ENCODE measurements at regions not wholly inside any gene's neighbourhood (a gene's known extent, or its start where the extent isn't known, plus 50 kb on each side); places are given as distances from the start of the nearest gene placed in this dataset.
A peak's percentile ranks its signal among the peaks of the same experiment; 100 is the strongest.

DNA sequence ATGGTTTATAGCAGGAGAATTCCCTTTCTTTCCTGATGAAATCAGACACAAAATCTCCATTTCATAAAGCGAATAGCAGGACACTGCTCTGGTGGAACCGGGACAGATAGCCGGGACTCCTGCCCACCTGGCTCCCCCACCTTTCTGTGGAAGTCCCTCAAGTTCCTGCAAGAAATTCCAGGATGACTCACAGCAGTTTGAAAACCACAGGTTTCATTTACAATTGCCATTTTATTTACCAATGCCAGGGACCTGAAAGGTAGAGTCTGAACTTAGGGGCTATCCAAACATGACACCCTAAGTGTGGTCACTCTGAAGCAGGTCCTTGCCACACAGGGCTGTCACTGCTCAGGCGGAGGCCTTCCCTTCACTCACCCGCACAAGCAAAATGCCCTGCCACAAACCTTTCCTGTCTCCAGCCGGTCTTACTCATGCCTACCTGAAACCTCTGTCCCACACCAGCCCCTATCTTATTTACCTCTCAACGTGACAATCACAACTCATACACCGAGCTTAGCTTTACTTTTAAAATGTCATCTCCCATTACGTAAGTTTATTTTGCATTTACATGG lies 63.3 kb upstream of the TAF1L start:
- DNase-seq = no peak

DNA sequence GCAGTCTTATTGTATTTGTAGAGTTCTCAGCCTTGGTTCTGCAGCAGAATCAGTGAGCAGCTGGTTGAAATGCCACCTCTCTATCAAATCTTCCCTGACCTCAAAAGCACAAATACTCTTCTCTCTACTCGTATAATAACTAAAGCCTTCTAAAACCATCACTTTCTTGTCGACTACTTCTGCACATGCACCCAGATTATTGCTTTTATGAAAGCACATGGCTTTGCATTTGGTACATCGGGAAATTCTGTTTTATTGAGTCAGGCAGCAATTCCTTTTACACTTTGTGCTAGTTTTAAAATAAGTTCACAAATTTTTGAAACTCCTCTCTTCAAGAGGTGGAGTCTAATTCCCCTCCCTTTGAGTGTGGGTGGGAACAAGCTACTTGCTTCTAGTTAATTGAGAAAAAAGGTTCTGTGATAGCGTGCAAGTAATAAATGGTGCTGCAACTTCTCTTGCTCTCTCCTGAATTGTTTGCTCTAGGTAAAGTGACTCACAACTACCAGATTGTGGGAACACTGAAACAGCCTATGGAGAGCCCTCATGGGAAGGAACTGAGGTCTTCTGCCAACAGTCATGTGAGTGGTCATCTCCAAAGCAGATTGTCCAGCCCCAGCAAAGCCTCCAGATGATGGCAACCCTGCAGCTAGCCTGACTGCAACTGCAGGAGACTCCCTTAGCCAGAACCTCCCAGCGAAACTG lies 66.0 kb upstream of the TAF1L start:
- DNase-seq = no peak

DNA sequence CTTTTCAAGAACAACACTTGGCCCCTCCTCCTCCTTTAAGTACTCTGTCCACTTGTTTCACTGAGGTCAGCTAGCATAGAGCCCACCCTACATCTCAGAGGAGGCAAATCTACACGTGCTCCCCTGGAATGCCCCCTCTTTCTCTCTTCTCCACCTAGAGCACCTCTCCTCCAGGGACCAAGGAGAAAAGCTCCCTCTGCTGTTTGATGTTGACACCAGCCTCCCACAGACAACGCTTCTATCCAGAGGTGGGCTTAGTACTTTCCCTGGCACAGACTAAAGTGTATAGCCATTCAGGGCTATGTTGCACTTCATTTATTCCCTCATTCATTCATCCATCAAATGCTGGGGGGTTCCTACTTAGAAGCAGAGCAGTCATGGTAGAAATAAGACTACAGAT lies 68.2 kb upstream of the TAF1L start:
- no peak for DNase-seq

DNA sequence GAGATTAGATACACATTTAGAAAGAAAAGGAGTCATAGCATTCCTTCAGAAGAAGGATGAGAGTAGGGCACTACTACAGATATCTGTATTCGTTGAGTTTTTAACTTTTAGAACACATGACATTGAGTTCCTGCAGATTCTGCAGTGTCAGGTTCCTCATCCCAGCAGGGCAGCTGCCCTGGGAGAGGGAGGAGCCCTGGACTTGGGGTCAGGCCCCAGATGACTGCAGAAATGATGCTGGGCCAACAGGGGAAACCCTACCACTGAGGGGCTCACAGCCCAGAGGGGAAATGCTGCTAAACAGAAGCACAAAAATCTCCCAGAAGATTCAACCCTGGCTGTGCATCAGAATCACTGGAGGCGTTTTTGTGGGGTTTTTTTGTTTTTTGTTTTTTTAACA lies 68.9 kb upstream of the TAF1L start:
- DNase-seq = no peak

DNA sequence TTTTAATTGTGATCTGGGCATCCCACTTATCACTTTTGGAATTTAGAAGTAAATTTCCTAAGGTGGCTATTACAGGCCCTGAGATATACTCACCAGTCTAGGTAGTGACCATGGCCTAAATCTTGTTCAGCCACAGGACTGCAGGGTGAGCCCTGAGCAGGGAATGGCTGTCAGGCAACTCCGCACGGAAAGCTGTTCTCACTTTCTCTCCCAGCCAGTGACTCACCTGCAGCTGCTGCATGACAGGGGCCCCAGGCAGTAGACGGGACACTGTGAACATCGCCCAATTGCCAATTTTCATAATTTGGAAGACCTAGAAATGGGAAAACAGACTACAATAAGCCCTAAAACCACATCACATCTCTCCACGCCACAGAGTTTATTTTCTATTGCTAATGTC lies 69.6 kb upstream of the TAF1L start:
- no peak for DNase-seq

DNA sequence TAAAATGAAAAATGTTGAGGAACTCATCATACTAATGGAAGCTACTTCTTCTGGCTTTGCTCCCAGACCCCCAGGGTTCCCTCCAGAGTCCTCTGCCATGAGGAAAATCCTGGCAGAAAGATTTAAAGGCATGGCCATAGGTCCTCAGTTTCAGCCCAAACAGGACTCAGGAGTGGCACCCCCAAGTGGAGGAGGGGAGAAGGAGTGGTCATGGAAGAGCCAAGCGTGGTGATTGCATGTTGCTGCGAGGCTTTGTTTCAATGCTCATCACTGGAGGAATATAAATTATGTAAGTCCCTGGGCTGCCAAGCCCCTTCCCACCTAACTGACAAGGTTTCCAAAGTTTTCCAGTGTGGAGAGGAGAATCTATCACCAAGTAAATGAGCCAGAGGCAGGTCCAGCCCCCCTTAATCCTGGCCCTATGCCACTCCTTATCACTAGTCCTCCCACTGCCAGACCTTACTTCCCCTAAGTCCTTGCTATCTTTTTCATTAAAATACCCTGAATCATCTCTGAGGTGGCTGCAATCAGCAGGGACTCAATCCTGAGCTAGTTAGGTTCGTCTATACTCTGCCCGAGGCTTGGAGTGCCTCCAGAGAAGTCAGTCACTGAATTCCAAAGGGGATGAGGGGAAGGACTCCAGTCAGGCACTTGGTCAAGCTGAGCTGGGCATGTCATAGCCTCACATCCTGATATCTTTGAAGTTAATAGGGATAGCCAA lies 70.7 kb upstream of the TAF1L start:
- no peak for DNase-seq

DNA sequence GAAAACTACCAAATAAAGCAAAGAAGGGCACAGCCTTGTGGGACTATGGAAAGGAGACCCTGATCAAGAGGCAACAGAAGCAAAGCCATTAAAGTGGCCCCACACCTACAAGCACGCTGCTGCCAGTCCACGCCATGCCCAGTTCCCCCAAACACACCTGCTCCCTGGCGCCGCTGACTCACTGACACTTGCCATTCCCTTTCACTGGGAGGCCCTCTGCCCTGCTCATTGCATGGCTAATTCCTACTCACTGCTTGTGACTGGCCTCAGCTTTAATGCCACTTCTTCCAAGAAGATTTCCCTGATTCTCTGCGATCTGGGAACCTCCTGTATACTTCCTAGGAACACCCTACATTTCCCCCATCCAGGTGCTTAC lies 71.2 kb upstream of the TAF1L start:
- no peak for DNase-seq

DNA sequence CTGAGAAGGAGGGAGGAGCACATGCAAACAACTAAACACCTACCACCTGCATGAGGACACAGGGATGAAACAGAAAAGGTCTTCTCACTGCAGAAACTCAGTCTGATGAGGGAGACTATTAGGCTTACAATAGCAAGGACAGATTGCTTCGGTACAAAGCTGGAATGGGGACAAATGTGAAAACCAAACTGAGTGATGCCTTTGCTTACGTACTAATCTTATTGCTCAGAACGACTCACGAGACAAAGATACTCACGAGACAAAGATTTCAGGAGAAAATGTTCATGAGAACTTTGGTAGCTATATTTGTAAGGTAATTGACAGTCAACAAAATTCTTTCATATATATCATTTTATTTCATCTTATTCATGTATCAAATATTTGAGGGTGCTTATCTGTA lies 71.9 kb upstream of the TAF1L start:
- DNase-seq = no peak

DNA sequence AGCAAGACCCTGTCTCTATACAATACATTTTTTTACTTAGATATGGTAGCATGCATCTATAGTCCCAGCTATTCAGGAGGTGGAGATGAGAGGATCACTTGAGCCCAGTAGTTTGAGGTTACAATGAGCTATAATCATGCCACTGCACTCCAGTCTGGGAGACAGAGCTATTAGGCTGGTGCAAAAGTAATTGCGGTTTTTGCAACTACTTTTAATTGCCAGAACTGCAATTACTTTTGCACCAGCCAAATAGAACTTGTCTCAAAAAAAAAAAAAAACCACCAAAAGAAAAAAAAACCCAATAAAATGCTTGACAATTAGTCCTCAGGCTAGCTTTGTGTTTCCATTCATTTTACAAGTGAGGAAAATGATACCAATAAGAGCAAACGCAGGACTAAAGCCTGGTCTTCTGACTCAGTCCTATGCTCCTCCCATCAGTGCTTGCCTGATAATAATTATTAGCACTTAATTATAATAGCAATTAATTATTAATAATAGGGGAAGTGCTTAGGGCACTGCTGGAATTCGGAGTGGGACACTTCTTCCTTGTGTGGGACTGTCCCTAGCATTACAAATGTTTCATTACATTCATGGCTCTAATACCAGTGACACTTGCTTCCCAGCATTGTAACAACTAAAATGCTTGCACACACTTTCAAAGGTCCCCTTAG lies 73.1 kb upstream of the TAF1L start:
- no peak for DNase-seq

DNA sequence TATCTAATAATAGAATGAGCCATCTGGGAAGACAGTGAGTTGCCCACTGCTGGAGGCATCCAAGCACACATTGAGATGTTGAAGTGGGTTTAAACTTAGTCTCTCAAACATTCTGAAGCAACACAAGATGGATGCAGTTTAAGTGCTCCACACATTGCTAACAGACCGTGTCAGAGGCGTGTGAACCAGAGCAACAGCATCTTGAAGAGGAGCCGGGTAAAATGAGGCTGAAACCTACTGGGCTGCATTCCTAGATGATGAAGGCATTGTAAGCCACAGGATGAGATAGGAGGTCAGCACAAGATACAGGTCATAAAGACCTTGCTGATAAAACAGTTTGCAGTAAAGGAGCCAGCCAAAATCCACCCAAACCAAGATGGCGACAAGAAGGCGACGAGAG lies 73.5 kb upstream of the TMEM215 start:
- DNase-seq = no peak

DNA sequence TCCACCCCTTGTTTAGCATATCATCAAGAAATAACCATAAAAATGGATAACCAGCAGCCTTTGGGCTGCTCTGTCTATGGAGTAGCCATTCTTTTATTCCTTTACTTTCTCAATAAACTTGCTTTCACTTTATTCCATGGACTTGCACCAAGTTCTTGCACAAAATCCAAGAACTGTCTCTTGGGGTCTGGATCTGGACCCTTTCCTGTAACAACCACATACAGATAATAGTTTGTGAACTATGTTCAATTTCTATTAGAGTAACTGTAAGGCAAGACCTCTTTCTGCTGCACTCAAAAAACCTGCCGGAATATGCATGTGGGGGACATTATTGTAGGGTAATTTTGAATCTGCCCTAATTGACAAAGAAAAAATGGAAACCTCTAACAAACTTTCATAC lies 66.9 kb upstream of the TMEM215 start:
- DNase-seq = no peak

DNA sequence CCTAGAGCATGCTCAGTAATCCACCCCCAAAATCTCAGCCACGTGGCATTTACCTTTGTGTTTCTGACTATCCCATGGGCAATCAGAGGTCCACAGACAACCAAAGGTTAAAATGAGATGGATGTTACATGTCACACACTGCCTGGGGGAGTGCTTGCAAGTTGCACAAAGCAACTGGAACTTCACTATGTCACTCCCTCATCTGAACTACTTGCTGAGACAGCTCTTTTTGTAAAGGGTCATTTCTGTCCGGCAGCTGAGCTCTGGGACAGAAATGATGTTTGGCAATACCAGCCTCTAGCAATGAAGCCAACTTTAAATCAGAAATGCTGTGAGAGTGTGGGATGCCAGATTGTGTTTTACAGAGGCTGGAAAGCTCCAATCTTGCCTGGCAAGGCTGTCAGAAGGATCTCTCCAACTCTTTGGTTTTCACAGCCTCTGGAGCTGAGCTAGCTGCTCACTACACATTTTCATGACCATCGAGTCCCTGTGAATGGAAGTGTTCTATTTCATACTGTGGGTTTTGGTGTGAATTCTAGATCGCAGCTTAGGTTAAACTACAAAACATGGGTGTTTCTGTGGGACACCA lies 66.3 kb upstream of the TMEM215 start:
- DNase-seq = peak in 22 of 58 donors; percentile 1 to 50 (median 8)

DNA sequence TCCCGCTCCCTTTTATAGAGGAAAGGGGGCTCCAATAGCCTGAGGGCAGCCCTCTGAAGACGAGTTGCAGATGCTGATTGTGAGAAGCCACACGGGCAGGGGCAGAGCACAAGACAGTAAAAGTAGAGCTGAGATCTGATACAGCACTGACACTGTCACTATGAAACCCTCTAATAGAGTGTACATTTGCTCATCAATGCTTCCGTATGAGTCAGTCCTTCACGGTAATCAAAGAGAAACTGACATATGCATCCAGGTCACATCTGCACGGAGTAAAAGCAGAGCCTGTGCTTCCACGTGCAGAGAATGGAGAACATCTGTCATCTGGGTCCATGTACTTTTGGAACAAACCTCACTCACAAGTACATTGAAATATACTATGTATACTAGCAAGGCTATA lies 60.6 kb upstream of the TMEM215 start:
- DNase-seq = no peak

DNA sequence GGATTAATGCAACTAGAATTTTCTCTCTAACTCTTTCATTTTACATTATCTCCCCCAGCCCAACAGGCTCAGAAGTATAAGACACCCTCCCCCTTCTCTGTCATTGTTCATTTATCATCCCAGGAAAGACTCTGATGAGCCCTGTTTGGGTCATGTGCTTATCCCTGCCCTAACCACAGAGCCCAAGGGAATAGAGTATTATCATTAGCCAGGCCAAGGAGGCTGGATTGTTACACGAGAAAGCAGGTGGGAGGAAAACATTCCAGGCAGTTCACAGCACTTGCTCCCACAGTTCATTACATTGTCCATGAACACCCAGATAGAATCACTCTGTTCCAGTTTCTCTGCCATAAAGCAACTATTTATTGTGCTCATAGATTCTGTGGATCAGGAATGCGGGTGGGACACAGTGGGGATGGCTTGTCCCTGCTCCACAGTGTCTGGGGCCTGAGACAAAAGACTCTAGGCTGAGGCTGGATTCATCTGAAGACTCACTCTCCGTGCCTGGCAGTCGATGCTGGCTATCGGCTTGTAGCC lies 59.5 kb upstream of the TMEM215 start:
- no peak for DNase-seq

DNA sequence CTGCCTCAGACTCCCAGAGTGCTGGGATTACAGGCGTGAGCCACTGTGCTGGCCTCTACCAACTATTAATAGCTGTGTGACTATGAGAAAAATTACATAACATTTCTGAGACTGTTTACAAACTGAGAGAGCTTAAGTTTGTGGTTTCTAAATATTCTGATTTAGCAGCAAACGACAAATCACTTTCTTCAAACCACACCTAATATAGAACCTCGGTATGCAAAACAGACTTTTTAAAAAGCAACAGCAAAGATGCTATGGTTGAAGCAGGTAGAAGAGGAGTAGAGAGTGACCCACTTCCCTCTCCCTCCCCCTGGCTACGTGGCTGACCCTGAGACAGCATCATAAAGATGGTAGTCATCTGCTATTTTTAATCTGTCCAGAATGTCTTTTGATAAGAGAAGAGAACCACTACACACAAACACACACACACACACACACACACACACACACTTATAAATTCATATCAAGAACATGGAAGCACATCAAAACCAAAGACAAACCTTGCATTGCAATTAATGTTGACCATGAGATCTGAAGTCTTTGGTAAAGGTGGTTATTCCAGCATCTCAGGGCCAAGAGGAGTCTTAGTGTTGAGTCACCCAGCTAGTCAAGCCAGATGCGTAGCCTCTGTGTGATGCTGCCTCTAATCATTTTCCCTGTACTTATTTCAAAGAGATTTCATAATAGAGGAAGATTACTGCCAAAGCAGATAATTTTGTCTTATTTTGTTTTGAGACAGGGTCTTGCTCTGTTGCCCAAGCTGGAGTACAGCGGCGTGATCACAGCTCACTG lies 58.1 kb upstream of the TMEM215 start:
- no peak for DNase-seq

DNA sequence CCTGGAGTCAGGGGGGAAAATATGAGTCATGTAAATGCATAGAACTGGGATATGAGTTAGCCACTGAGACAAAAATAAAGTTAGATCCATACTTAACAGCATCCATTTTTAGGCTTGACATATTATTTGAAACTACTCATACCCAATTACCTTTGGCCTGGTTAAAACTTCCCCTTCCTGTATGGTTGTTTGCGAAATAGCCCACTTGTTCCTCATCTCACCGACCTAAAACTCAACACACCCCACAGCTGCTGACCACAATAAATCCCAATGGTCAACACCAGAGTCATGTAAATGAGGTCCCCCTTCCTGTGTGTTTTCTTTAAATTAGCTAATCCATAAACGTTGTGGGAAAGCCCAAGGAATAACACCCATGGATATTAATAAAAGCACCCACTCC lies 55.2 kb upstream of the TMEM215 start:
- DNase-seq = no peak
